Peyer's patch (tissue), 4 donors: ENCODE measurements at regions not wholly inside any gene's neighbourhood (a gene's known extent, or its start where the extent isn't known, plus 50 kb on each side); places are given as distances from the start of the nearest gene placed in this dataset.

ENCODE experiments used
- CTCF ChIP-seq, 6 experiments: fragments of 450-650 bp in 4 of 6; fragments of 200-600 bp in 2 of 6; sonication (generic) in 1 of 6; IDR thresholded peaks; one replicate each; pipeline ENCODE4 v1.5.1; 2017 to 2019; ENCODE audit warnings: antibody characterized with exemption in 6 of 6, mild to moderate bottlenecking in 3 of 6, moderate library complexity in 1 of 6
- POLR2A ChIP-seq, 2 donors: fragments of 450-650 bp; IDR thresholded peaks; one replicate each; pipeline ENCODE4 v1.5.1; 2017; ENCODE audit warnings: antibody characterized with exemption in 2 of 2, mild to moderate bottlenecking in 2 of 2, moderate library complexity in 2 of 2

- TF ChIP-seq CTCF (IDR thresholded peaks at IDR 0.05) (no peak), POLR2A (IDR thresholded peaks at IDR 0.05) (no peak)
Observed at GRCh38 chr15:62568702-62569101, 403.6 kb upstream of the C2CD4B start.
